H1 (cell line): ENCODE measurements at regions not wholly inside any gene's neighbourhood (a gene's known extent, or its start where the extent isn't known, plus 50 kb on each side); places are given as distances from the start of the nearest gene placed in this dataset.

Experiments used
- CTCF ChIA-PET: fragments of 300-600 bp; sonication (Branson Sonifier 250); formaldehyde crosslinking; loops from one replicate; lab custom pipeline; 2021; ENCODE audit not compliant: partially characterized antibody; lab: Charles Lee
- POLR2A ChIA-PET: fragments of 300-600 bp; sonication (Branson Sonifier 250); formaldehyde crosslinking; loops from one replicate; lab custom pipeline; 2021; ENCODE audit warnings: inconsistent platforms; ENCODE audit not compliant: partially characterized antibody; lab: Charles Lee
- DNase-seq, 2 experiments: peaks; one replicate each; pipeline versions ENCODE4 v3.0.0 to v3.0.0-alpha.2; 2010 to 2022; ENCODE audit warnings: low spot score in 2 of 2, low read depth in 1 of 2, mixed read lengths in 1 of 2
- FAIRE-seq: peaks from 2 replicates; lab custom pipeline; 2011; peaks lifted over from hg19 to GRCh38; lab: Jason Lieb, UNC
- H2AFZ ChIP-seq: 2 replicates; pipeline ENCODE4 v1.8.1; 2012; ENCODE audit warnings: low read length, inconsistent platforms
- H2AK5ac ChIP-seq: 2 replicates; pipeline ENCODE4 v1.6.1; 2013; ENCODE audit warnings: low read depth, low read length
- H2BK120ac ChIP-seq: replicated peaks from 2 replicates; pipeline ENCODE3; 2013; ENCODE audit warnings: low read depth, low read length, inconsistent platforms
- H2BK12ac ChIP-seq: 2 replicates; pipeline ENCODE4 v1.6.1; 2013; ENCODE audit warnings: low read depth, low read length
- H2BK15ac ChIP-seq: 2 replicates; pipeline ENCODE4 v1.6.1; 2013; ENCODE audit warnings: low read length
- H2BK20ac ChIP-seq: 2 replicates; pipeline ENCODE4 v1.6.1; 2013; ENCODE audit warnings: low read length
- H2BK5ac ChIP-seq: 2 replicates; pipeline ENCODE4 v1.6.1; 2013; ENCODE audit warnings: low read depth, low read length
- H3K14ac ChIP-seq: 2 replicates; pipeline ENCODE4 v1.6.1; 2013; ENCODE audit warnings: inconsistent platforms; ENCODE audit not compliant: insufficient read length
- H3K18ac ChIP-seq: 2 replicates; pipeline ENCODE4 v1.6.1; 2013; ENCODE audit warnings: low read length; ENCODE audit errors: extremely low read depth
- H3K23ac ChIP-seq: 2 replicates; pipeline ENCODE4 v1.6.1; 2013; ENCODE audit warnings: inconsistent platforms; ENCODE audit not compliant: insufficient read length
- H3K23me2 ChIP-seq: 2 replicates; pipeline ENCODE4 v1.6.1; 2013; ENCODE audit warnings: low read depth, low read length
- H3K27ac ChIP-seq: 2 replicates; pipeline ENCODE4 v1.6.1; 2011; ENCODE audit warnings: low read depth, low read length, inconsistent platforms
- H3K27me3 ChIP-seq, 4 experiments: replicated peaks in 1 of 4; 1 replicate in 1 of 4; 2 replicates in 3 of 4; pipeline versions ENCODE4 v1.6.1 to v1.8.1; 2011 to 2013; ENCODE audit warnings: low read length in 3 of 4, mild to moderate bottlenecking in 3 of 4, inconsistent platforms in 2 of 4, mixed read lengths in 2 of 4, moderate library complexity in 1 of 4; ENCODE audit not compliant: control insufficient read depth in 3 of 4, insufficient read depth in 3 of 4; ENCODE audit errors: extremely low read depth in 1 of 4
- H3K36me3 ChIP-seq, 4 experiments: 2 replicates each; pipeline versions ENCODE4 v1.6.1 to v1.8.1; 2011 to 2013; ENCODE audit warnings: mild to moderate bottlenecking in 4 of 4, low read length in 3 of 4, moderate library complexity in 2 of 4, control low read depth in 1 of 4, inconsistent platforms in 1 of 4; ENCODE audit not compliant: insufficient read depth in 4 of 4, control insufficient read depth in 2 of 4
- H3K4ac ChIP-seq: replicated peaks from 2 replicates; pipeline ENCODE3; 2013; ENCODE audit warnings: low read length, low read depth, mixed read lengths, inconsistent platforms; ENCODE audit not compliant: insufficient read length
- H3K4me1 ChIP-seq, 4 experiments: replicated peaks in 1 of 4; 1 replicate in 1 of 4; 2 replicates in 3 of 4; pipeline versions ENCODE4 v1.6.1 to v1.8.1; 2011 to 2013; ENCODE audit warnings: low read length in 3 of 4, inconsistent platforms in 2 of 4, mixed read lengths in 1 of 4; ENCODE audit not compliant: insufficient read depth in 4 of 4, control insufficient read depth in 3 of 4
- H3K4me2 ChIP-seq, 2 experiments: 2 replicates each; pipeline versions ENCODE4 v1.6.1 to v1.8.1; 2011 to 2013; ENCODE audit warnings: low read depth in 2 of 2, low read length in 2 of 2, control low read depth in 1 of 2, inconsistent platforms in 1 of 2, mild to moderate bottlenecking in 1 of 2; ENCODE audit not compliant: insufficient read depth in 1 of 2
- H3K4me3 ChIP-seq, 4 experiments: fragments of 200-600, 300-600 bp in 1 of 4; sonication (generic), shearing (Covaris generic), sonication (Bioruptor Twin) in 1 of 4; 2 replicates each; pipeline versions ENCODE4 v1.5.1 to v1.8.1; 2011 to 2016; ENCODE audit warnings: low read length in 4 of 4, low read depth in 3 of 4, control low read depth in 2 of 4, inconsistent platforms in 2 of 4, mild to moderate bottlenecking in 2 of 4, mixed read lengths in 1 of 4, moderate library complexity in 1 of 4; ENCODE audit not compliant: insufficient read depth in 2 of 4; ENCODE audit errors: extremely low read depth in 1 of 4
- H3K56ac ChIP-seq: replicated peaks from 2 replicates; pipeline ENCODE3; 2013; ENCODE audit warnings: low read depth, mild to moderate bottlenecking, mixed read lengths, low read length, inconsistent platforms; ENCODE audit not compliant: insufficient read length
- H3K79me1 ChIP-seq: 2 replicates; pipeline ENCODE4 v1.6.1; 2013; ENCODE audit warnings: low read depth, low read length, control low read depth
- H3K79me2 ChIP-seq, 2 experiments: 2 replicates each; pipeline versions ENCODE4 v1.6.1 to v1.8.1; 2012 to 2013; ENCODE audit warnings: low read length in 2 of 2, mild to moderate bottlenecking in 2 of 2, inconsistent platforms in 1 of 2; ENCODE audit not compliant: insufficient read depth in 2 of 2, control insufficient read depth in 1 of 2
- H3K9ac ChIP-seq, 4 experiments: replicated peaks in 1 of 4; 1 replicate in 1 of 4; 2 replicates in 3 of 4; pipeline versions ENCODE4 v1.6.1 to v1.8.1; 2011 to 2013; ENCODE audit warnings: low read depth in 3 of 4, low read length in 3 of 4, control low read depth in 2 of 4, mild to moderate bottlenecking in 2 of 4, moderate library complexity in 2 of 4, inconsistent platforms in 1 of 4; ENCODE audit errors: extremely low read depth in 1 of 4
- H3K9me3 ChIP-seq, 2 experiments: 2 replicates each; pipeline versions ENCODE4 v1.6.1 to v1.8.1; 2012 to 2013; ENCODE audit warnings: mild to moderate bottlenecking in 2 of 2, moderate library complexity in 2 of 2, control low read depth in 1 of 2, inconsistent platforms in 1 of 2, low read depth in 1 of 2, low read length in 1 of 2, mixed read lengths in 1 of 2; ENCODE audit not compliant: insufficient read depth in 2 of 2
- H4K20me1 ChIP-seq, 2 experiments: replicated peaks in 1 of 2; 2 replicates each; pipeline versions ENCODE3 to v1.8.1; 2011 to 2013; ENCODE audit warnings: inconsistent platforms in 2 of 2, low read length in 2 of 2, mild to moderate bottlenecking in 1 of 2; ENCODE audit not compliant: insufficient read depth in 2 of 2, control insufficient read depth in 1 of 2
- H4K5ac ChIP-seq: 2 replicates; pipeline ENCODE4 v1.6.1; 2013; ENCODE audit warnings: low read length, low read depth, mixed read lengths, inconsistent platforms; ENCODE audit not compliant: insufficient read length
- H4K8ac ChIP-seq: 2 replicates; pipeline ENCODE4 v1.8.0; 2013; ENCODE audit warnings: mild to moderate bottlenecking, moderate library complexity, low read length, inconsistent platforms; ENCODE audit not compliant: insufficient read depth; ENCODE audit errors: extremely low read depth
- H4K91ac ChIP-seq: replicated peaks from 2 replicates; pipeline ENCODE3; 2013; ENCODE audit warnings: low read length, mixed read lengths, inconsistent platforms; ENCODE audit not compliant: insufficient read length
- CBX5 ChIP-seq: fragments of 300-800, 300-1000 bp; sonication (generic); IDR thresholded peaks from 2 replicates; pipeline ENCODE4 v1.7.1; 2016; ENCODE audit warnings: antibody characterized with exemption, low read length, low read depth
- CREB1 ChIP-seq: IDR thresholded peaks from 2 replicates; pipeline ENCODE4 v1.6.1; 2012; ENCODE audit warnings: inconsistent platforms
- EZH2 ChIP-seq: fragments of 200-600 bp; sonication (generic); IDR thresholded peaks from 2 replicates; pipeline ENCODE4 v1.7.1; 2012; ENCODE audit warnings: low read depth, mild to moderate bottlenecking, moderate library complexity, low read length, inconsistent platforms; ENCODE audit not compliant: severe bottlenecking
- GTF2F1 ChIP-seq: IDR thresholded peaks from 2 replicates; pipeline ENCODE4 v1.6.1; 2012; ENCODE audit warnings: low read depth, low read length, improper control_type of control experiment, borderline replicate concordance
- JUND ChIP-seq: IDR thresholded peaks from 2 replicates; pipeline ENCODE4 v1.6.1; 2011; ENCODE audit warnings: mild to moderate bottlenecking, improper control_type of control experiment, low read length
- KDM4A ChIP-seq: IDR thresholded peaks from one replicate; pipeline ENCODE4 v1.7.1; 2012; ENCODE audit warnings: low read depth, mild to moderate bottlenecking, moderate library complexity, low read length, inconsistent platforms; ENCODE audit not compliant: severe bottlenecking
- NANOG ChIP-seq: IDR thresholded peaks from 2 replicates; pipeline ENCODE4 v1.6.1; 2011; ENCODE audit warnings: low read length, low read depth, mild to moderate bottlenecking, inconsistent platforms; ENCODE audit not compliant: insufficient read depth, poor library complexity, severe bottlenecking
- NRF1 ChIP-seq: IDR thresholded peaks from 2 replicates; pipeline ENCODE4 v1.6.1; 2011; ENCODE audit warnings: mild to moderate bottlenecking, low read depth, low read length, improper control_type of control experiment
- SIX5 ChIP-seq: IDR thresholded peaks from 2 replicates; pipeline ENCODE4 v1.6.1; 2011; ENCODE audit warnings: mild to moderate bottlenecking, low read depth, low read length
- SRF ChIP-seq: IDR thresholded peaks from 2 replicates; pipeline ENCODE4 v1.6.1; 2011; ENCODE audit warnings: mild to moderate bottlenecking, low read depth, low read length, moderate library complexity
- TAF7 ChIP-seq: optimal IDR thresholded peaks from 2 replicates; pipeline ENCODE3; 2011; ENCODE audit warnings: low read depth, mild to moderate bottlenecking, inconsistent platforms, low read length, moderate library complexity, borderline replicate concordance
- TEAD4 ChIP-seq: IDR thresholded peaks from 2 replicates; pipeline ENCODE4 v1.6.1; 2012; ENCODE audit warnings: low read depth, low read length, inconsistent platforms, mixed read lengths
- ZNF274 ChIP-seq: IDR thresholded peaks from 2 replicates; pipeline ENCODE4 v1.7.0; 2012; ENCODE audit warnings: low read length, borderline replicate concordance; ENCODE audit errors: extremely low read depth
- WGBS, 2 experiments: shearing (Covaris generic) in 1 of 2; methylation state at CpG; one replicate each; pipeline versions ENCODE4 v1.1.6 to v1.1.7; 2013 to 2015; ENCODE audit warnings: low lambda C conversion rate in 2 of 2, mixed read lengths in 2 of 2, inconsistent platforms in 1 of 2, low coverage in 1 of 2, missing lambda C conversion rate in 1 of 2; ENCODE audit not compliant: insufficient replicate concordance in 2 of 2, insufficient coverage in 1 of 2, insufficient read length in 1 of 2; ENCODE audit errors: extremely low coverage in 1 of 2, missing lambda C conversion rate in 1 of 2; 5-methylcytosine and 5-hydroxymethylcytosine counted together
- TF ChIP-seq, protein P1 (sequence below): IDR thresholded peaks from 2 replicates; pipeline ENCODE4 v1.6.1; 2012; ENCODE audit warnings: low read length, inconsistent platforms

DNA sequence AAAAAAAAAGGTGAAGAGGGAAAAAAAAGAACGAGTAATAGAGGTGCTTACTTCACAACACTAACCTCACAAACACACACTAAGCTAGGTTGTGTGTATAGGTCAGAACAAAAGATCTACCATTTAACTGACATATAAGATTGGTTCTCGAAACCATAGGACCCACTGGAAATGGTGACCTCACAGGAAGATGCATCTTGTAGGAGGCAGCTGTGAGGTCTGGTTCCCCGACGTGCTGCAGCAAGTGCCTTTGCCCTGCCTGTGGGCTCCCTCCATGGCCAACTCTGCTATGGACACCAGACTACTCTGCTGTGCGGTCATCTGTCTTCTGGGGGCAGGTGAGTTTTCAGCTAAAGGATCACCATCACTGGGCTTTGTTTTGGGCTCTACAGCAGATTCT is 133.8 kb upstream of the PRSS1 start:
- ChIA-PET CTCF (interaction anchor here (0.7 to 2.2 kb wide), 13 partner anchors 10 to 217 kb away, joined by 3 to 16 read pairs (median 4); no protein-coding TSS in a partner anchor), POLR2A (no interaction called here)
- Histone ChIP-seq H4K20me1 (no peaks in the 10 kb centered on the region), H2BK120ac (no peak overlapping the region), H3K79me1 (no peaks in the 10 kb centered on the region), H3K23ac (no peak overlapping the region), H2AK5ac (no peak overlapping the region), H3K56ac (no peak overlapping the region), H3K4me1 (peaks cover 0 to 2% (median 1%) of the 10 kb centered on the region in 4 experiments; a peak in 2 of 7 replicates), H4K8ac (no peak overlapping the region), H3K27me3 (no peaks in the 10 kb centered on the region), H2BK5ac (no peak overlapping the region), H2BK15ac (no peak overlapping the region), H3K4me3 (no peak overlapping the region), H3K9me3 (no peaks in the 10 kb centered on the region), H3K4ac (no peak overlapping the region), H4K5ac (no peak overlapping the region), H2BK12ac (no peak overlapping the region), H3K79me2 (no peaks in the 10 kb centered on the region), H3K23me2 (no peaks in the 10 kb centered on the region; the same call in 1 of the 2 replicates), H3K14ac (no peak overlapping the region), H3K36me3 (no peaks in the 10 kb centered on the region), H3K4me2 (no peak overlapping the region), H4K91ac (no peak overlapping the region), H3K9ac (no peak overlapping the region), H3K18ac (no peak overlapping the region), H3K27ac (no peak overlapping the region), H2AFZ (no peak overlapping the region), H2BK20ac (no peak overlapping the region)
- FAIRE-seq (no peak), DNase-seq (no peak)
- 92% methylated on average over 5 of the region's 5 CpGs; no CpG with 5 or more reads in 1 of the 2 experiments for WGBS, 2 experiments
- TF ChIP-seq SIX5 (no peak), SRF (no peak), TAF7 (no peak), ZNF274 (no peak), CBX5 (no peak), NANOG (no peak), CREB1 (no peak), JUND (no peak), NRF1 (no peak), TEAD4 (no peak), KDM4A (no peak), GTF2F1 (no peak), EZH2 (no peak)
- TF ChIP-seq, protein P1, sequence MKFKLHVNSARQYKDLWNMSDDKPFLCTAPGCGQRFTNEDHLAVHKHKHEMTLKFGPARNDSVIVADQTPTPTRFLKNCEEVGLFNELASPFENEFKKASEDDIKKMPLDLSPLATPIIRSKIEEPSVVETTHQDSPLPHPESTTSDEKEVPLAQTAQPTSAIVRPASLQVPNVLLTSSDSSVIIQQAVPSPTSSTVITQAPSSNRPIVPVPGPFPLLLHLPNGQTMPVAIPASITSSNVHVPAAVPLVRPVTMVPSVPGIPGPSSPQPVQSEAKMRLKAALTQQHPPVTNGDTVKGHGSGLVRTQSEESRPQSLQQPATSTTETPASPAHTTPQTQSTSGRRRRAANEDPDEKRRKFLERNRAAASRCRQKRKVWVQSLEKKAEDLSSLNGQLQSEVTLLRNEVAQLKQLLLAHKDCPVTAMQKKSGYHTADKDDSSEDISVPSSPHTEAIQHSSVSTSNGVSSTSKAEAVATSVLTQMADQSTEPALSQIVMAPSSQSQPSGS, result no peak
